NB4 (cell line): ENCODE measurements at regions not wholly inside any gene's neighbourhood (a gene's known extent, or its start where the extent isn't known, plus 50 kb on each side); places are given as distances from the start of the nearest gene placed in this dataset.
"Not testable (repeated sequence)": the region's sequence is repeated elsewhere in the genome, so short reads cannot be mapped to it uniquely, and the experiment has no call there.

Experiments
- DNase-seq: peaks from one replicate; pipeline ENCODE4 v3.0.0; 2010; ENCODE audit warnings: low read depth
- H3K4me3 ChIP-seq: one replicate; pipeline ENCODE4 v1.5.1; 2011; ENCODE audit warnings: mild to moderate bottlenecking, low read depth, low read length, moderate library complexity
- MYC ChIP-seq: IDR thresholded peaks from 2 replicates; pipeline ENCODE4 v1.6.1; 2011; ENCODE audit warnings: low read depth, low read length
- POLR2A ChIP-seq: IDR thresholded peaks from 2 replicates; pipeline ENCODE4 v1.6.1; 2011; ENCODE audit warnings: mild to moderate bottlenecking; ENCODE audit not compliant: insufficient read length; ENCODE audit errors: extremely low read depth
- TF ChIP-seq, protein P1 (sequence below): IDR thresholded peaks from one replicate; pipeline ENCODE4 v1.5.1; 2012; ENCODE audit warnings: low read depth, low read length
- TF ChIP-seq, protein P2 (sequence below): IDR thresholded peaks from 2 replicates; pipeline ENCODE4 v1.6.1; 2011; ENCODE audit warnings: low read depth, low read length

DNA sequence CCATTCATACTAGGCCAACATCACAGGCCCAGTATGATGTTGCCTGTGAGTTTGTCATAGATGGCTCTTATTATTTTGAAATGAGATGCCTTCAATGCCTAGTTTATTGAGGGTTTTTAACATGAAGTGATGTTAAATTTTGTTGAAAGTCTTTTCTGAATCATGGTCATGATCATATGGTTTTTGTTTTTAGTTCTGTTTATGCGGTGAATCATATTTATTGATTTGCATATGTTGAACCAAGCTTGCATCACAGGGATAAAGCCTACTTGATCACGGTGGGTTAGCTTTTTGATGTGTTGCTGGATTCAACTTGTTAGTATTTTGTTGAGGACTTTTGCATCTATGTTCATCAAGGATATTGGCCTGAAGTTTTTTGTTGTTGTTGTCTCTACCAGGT, 195.8 kb upstream of the FN1 start:
- TF ChIP-seq MYC (no peak), POLR2A (no peak)
- TF ChIP-seq, protein P1, sequence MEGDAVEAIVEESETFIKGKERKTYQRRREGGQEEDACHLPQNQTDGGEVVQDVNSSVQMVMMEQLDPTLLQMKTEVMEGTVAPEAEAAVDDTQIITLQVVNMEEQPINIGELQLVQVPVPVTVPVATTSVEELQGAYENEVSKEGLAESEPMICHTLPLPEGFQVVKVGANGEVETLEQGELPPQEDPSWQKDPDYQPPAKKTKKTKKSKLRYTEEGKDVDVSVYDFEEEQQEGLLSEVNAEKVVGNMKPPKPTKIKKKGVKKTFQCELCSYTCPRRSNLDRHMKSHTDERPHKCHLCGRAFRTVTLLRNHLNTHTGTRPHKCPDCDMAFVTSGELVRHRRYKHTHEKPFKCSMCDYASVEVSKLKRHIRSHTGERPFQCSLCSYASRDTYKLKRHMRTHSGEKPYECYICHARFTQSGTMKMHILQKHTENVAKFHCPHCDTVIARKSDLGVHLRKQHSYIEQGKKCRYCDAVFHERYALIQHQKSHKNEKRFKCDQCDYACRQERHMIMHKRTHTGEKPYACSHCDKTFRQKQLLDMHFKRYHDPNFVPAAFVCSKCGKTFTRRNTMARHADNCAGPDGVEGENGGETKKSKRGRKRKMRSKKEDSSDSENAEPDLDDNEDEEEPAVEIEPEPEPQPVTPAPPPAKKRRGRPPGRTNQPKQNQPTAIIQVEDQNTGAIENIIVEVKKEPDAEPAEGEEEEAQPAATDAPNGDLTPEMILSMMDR = no peak
- TF ChIP-seq, protein P2, sequence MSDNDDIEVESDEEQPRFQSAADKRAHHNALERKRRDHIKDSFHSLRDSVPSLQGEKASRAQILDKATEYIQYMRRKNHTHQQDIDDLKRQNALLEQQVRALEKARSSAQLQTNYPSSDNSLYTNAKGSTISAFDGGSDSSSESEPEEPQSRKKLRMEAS = no peak
- no peak for DNase-seq
- H3K4me3 ChIP-seq = no peak overlapping the region

DNA sequence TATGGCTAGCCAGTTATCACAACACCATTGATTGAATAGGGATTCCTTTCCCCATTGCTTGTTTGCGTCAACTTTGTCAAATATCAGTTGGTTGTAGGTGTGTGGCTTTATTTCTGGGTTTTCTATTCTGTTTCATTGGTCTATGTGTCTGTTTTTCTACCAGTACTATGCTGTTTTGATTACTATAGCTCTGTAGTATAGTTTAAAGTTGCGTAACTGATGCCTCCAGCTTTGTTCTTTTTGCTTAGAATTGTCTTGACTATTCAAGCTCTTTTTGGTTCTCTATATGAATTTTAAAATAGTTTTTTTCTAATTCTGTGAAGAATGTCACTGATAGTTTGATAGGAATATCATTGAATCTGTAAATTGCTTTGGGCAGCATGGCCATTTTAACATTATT, 194.9 kb upstream of the FN1 start:
- DNase-seq, H3K4me3 ChIP-seq: not testable (repeated sequence)

DNA sequence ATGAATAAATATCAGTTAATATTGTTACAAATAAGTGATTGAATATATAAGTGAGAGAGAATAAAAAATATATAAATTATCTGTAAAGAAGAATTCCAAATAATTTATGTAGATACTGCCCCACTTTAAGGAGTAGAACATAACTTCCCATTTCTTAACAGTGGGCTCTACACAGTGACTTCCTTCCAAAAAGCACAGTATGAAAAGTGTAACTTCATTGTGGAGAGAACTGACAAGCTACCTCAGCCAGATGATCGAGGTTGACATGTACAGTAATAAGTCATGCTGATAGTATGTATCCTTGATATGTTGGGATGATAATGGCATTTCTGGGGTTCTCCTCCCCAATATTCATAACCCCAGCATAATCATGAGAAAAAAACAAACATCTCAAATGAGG, 191.9 kb upstream of the FN1 start:
- no peak overlapping the region for H3K4me3 ChIP-seq
- TF ChIP-seq, protein P1 = no peak
- TF ChIP-seq, protein P2 = no peak
- no peak for TF ChIP-seq MYC
- no peak for TF ChIP-seq POLR2A
- no peak for DNase-seq

DNA sequence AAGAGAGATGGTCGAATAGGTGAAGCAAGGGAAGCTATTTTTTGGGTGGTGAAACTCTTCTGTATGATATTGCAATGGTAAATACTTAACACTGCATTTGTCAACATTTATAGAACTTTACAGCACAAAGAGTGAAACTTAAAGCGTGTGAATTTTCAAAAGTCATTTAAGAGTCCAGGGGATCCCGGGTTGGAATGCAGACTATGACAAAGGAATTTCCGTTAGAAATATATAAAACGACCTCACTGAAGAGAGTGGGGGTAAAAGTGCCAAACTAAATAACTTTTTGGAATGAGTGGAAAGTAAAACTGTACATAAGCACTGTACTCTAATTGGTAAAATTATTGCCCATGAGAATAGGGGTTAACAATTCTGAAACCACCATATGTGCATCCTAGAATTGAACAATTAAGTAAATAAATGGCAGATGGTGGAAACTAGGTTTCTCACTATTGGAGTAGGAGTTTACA, 191.0 kb upstream of the FN1 start:
- no peak for DNase-seq
- no peak for TF ChIP-seq POLR2A
- TF ChIP-seq, protein P2 = no peak
- TF ChIP-seq MYC = no peak
- TF ChIP-seq, protein P1 = no peak
- no peak overlapping the region for H3K4me3 ChIP-seq

DNA sequence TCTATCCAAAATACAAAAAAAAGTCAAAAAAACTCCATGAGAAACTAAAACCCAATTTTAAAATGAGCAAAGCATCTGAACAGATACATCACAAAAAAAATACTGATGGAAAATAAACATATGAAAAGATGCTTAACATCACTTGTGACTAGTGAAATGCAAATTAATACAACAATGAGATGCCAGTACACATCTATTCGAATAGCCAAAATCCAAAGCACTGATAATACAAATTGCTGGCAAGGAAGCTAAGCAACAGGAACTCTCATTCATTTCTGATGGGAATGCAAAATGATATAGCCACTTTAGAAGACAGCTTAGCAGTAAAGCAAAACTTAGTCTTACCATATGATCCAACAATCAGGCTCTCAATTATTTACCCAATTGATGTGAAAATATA, 190.2 kb upstream of the FN1 start:
- TF ChIP-seq, protein P1 = no peak
- no peak for TF ChIP-seq POLR2A
- no peak overlapping the region for H3K4me3 ChIP-seq
- no peak for DNase-seq

DNA sequence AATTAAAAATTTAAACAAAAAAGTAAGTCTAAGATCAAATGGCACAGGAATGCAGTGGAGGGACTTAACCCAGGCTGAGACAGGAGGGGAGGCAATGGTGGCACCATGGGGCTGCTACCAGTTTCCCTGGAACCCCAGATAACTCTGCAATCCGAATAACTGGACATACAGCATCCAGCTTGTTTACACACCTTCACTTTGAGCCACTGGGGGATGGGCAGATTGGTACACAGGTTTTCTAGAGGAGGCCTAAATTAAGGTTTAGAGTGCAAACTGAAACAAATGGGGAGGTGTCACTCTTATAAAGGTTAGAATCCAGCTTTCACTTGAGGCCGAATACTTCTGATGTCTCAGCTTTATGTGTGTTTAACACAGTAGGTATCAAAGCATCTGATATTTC, 189.3 kb upstream of the FN1 start:
- no peak overlapping the region for H3K4me3 ChIP-seq
- DNase-seq = no peak
- TF ChIP-seq POLR2A = no peak
- TF ChIP-seq, protein P1 = no peak
- TF ChIP-seq MYC = no peak
- TF ChIP-seq, protein P2 = no peak
